ENCODE measurements at regions not wholly inside any gene's neighbourhood (a gene's known extent, or its start where the extent isn't known, plus 50 kb on each side); places are given as distances from the start of the nearest gene placed in this dataset.

DNA sequence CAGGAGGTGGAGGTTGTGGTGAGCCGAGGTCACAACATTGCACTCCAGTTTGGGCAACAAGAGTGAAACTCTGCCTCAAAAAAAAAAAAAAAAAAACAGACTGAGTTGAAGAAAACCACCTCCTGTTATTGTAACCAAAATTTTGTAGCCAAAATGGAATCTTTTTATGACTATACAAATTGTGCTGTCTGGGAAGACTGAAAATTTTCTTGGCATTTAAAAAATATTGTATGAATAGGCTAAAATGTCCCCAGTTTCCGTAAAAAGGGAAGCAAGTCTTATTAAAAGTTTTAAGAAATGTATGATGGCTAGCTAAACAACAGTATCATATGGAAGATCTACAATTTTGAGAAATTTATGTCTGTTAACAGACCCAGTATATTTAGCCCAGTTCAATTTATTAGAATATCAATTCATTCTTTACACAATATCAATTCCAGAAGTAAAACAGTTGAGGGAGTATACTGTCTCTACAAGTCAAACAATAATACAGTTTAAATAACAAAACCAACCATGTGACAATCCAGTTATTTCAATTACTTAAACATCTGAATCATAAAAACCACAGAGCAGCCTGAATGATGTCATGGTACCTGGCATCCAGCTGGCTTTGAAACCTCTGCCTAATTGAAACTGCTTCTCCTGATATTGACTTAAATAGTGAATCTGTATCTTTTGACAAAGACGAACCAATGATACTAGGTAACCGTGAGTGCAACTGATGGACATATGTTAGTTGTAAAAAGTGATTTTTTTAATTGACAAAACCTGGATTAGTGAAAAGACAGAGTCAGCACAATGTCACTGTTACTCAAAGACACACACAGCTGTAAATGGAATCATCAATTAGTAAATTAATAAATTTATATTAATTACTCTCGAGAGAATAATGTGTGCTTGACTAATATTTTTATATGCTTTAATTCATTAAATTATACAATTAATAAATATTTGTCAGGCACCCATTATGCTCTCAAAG lies 166.6 kb upstream of the MARCKS start:
- Mint-ChIP-seq H3K4me3 (no peak overlapping the region), H3K9me3 (no peaks in the 10 kb centered on the region), H3K4me1 (peaks cover under 1% of the 10 kb centered on the region), H3K27me3 (ENCODE audit: low read depth, poor library complexity) (peaks cover 3% of the 10 kb centered on the region), H3K27ac (no peak overlapping the region), H3K36me3 (ENCODE audit: low read depth) (no peaks in the 10 kb centered on the region)
- DNase-seq: no peak
- TF ChIP-seq, protein P1, sequence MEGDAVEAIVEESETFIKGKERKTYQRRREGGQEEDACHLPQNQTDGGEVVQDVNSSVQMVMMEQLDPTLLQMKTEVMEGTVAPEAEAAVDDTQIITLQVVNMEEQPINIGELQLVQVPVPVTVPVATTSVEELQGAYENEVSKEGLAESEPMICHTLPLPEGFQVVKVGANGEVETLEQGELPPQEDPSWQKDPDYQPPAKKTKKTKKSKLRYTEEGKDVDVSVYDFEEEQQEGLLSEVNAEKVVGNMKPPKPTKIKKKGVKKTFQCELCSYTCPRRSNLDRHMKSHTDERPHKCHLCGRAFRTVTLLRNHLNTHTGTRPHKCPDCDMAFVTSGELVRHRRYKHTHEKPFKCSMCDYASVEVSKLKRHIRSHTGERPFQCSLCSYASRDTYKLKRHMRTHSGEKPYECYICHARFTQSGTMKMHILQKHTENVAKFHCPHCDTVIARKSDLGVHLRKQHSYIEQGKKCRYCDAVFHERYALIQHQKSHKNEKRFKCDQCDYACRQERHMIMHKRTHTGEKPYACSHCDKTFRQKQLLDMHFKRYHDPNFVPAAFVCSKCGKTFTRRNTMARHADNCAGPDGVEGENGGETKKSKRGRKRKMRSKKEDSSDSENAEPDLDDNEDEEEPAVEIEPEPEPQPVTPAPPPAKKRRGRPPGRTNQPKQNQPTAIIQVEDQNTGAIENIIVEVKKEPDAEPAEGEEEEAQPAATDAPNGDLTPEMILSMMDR (IDR thresholded peaks at IDR 0.05): no peak

DNA sequence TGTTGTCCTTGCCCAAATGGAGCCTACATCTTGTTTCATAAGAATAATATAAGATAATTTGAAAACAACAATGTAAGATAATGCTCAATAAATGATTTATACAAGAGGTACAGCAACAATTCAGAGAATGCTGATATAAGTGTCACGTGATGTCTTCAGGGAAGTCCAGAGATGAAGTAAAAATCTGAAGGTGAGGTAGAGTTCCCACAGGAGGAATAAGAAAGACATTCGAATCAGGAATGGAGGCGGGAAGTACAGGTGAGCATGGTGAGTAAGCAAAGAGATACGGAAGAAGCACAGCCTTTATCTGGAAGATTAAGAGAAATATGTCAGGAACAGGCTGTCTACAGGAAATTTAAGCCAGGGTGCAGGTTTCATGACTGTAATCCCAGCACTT lies 165.9 kb upstream of the MARCKS start:
- H3K27ac Mint-ChIP-seq: no peak overlapping the region
- TF ChIP-seq, protein P1 (IDR thresholded peaks at IDR 0.05): no peak
- H3K4me3 Mint-ChIP-seq: no peak overlapping the region
- H3K9me3 Mint-ChIP-seq: no peaks in the 10 kb centered on the region
- peaks cover 7% of the 10 kb centered on the region for H3K4me1 Mint-ChIP-seq
- no peak for DNase-seq
- no peaks in the 10 kb centered on the region for H3K36me3 Mint-ChIP-seq (ENCODE audit: low read depth)
- peaks cover 3% of the 10 kb centered on the region for H3K27me3 Mint-ChIP-seq (ENCODE audit: low read depth, poor library complexity)

DNA sequence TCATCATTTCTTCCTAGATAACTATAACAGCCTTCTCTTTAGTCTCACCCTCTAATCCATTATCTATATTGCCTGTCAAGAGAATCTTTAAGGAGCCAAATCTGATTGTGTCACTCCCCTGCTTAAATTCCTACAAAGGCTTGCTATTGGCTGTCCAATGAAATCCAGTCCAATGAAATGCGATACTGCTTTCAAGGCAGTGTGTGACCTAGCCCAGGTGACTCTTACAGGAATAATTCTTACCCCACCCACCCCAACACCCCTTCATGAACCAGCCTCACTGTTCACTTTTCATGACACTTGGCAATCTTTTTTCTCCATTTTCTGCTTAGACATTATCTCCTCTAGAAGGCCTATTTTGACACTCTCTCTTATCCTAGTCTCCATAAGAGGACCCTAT lies 163.3 kb upstream of the MARCKS start:
- H3K4me1 Mint-ChIP-seq: peaks cover 8% of the 10 kb centered on the region
- H3K27ac Mint-ChIP-seq: no peak overlapping the region
- H3K4me3 Mint-ChIP-seq: no peak overlapping the region
- H3K9me3 Mint-ChIP-seq: no peaks in the 10 kb centered on the region
- TF ChIP-seq, protein P1 (IDR thresholded peaks at IDR 0.05): no peak
- no peak for DNase-seq
- H3K36me3 Mint-ChIP-seq (ENCODE audit: low read depth): no peaks in the 10 kb centered on the region
- H3K27me3 Mint-ChIP-seq (ENCODE audit: low read depth, poor library complexity): no peaks in the 10 kb centered on the region

DNA sequence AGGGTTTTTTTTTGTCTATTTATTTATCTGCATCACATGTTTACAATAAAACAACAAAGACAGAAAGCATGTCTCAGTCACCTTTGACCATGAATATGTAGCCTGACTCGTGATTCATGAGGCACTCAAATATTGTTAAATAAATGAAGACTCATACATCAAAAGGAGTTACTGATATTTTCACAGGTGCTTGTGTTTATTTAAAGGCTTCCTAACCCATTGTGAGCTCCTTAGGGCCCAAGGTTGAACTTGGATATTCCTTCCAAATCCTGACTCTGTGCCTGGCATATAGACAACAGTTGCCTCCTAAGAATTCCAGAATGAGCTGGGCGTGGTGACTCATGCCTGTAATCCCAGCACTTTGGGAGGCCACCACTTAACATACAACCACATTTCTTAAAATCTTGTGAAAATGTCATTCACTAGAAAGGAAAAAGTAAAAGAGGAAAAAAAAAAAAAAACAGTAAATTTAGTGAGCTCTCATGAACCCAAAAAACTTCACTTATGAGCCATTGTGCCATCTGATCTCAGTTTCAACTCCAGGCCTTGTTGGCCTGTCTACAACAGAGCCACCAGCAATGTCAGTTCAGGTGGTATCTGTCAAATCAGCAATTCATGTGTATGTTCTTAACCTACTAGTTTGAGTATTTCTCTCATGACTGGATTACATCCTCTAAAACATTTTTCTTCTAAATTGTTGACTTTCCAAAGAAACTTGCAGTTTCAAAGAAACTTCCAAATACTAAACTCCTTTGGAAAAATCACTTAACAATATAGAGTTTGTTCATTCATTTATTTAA lies 162.7 kb upstream of the MARCKS start:
- Mint-ChIP-seq H3K36me3 (ENCODE audit: low read depth) (no peaks in the 10 kb centered on the region), H3K4me3 (no peak overlapping the region), H3K27me3 (ENCODE audit: low read depth, poor library complexity) (no peaks in the 10 kb centered on the region), H3K27ac (no peak overlapping the region), H3K9me3 (no peaks in the 10 kb centered on the region), H3K4me1 (peaks cover 8% of the 10 kb centered on the region)
- TF ChIP-seq, protein P1 (IDR thresholded peaks at IDR 0.05): no peak
- DNase-seq: no peak

DNA sequence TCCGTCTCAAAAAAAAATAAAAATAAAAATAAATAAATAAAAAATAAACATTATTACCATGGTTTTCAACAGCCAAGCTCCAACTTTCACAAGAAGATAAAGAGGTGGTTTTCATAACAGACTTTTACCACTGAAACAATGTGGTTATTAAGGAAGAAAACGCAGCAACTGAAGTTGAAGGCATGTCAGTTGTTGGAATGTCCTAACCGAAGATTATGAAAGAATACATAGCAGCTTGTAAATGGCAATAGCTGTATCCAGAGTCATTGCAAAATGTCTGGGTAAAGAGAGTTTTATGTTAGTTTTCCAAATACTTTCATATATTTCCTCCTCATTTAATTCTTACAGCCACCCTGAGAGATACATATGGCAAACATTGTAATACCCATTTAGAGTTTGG lies 161.6 kb upstream of the MARCKS start:
- H3K36me3 Mint-ChIP-seq (ENCODE audit: low read depth): no peaks in the 10 kb centered on the region
- H3K4me3 Mint-ChIP-seq: no peak overlapping the region
- no peak overlapping the region for H3K27ac Mint-ChIP-seq
- no peaks in the 10 kb centered on the region for H3K9me3 Mint-ChIP-seq
- DNase-seq: no peak
- TF ChIP-seq, protein P1 (IDR thresholded peaks at IDR 0.05): no peak
- H3K27me3 Mint-ChIP-seq (ENCODE audit: low read depth, poor library complexity): no peaks in the 10 kb centered on the region
- peaks cover 8% of the 10 kb centered on the region for H3K4me1 Mint-ChIP-seq

All from nephron progenitor cell (in vitro differentiated cells).